Suprapubic skin (tissue), 4 donors: ENCODE measurements at regions not wholly inside any gene's neighbourhood (a gene's known extent, or its start where the extent isn't known, plus 50 kb on each side); places are given as distances from the start of the nearest gene placed in this dataset.
A peak's percentile ranks its signal among the peaks of the same experiment; 100 is the strongest.

Experiments used
- DNase-seq, 2 donors: peaks; one replicate each; pipeline ENCODE4 v3.0.0-alpha.2; 2019; ENCODE audit warnings: low spot score in 2 of 2
- H3K27ac ChIP-seq: fragments of 200-600 bp; sonication (generic); one replicate; pipeline ENCODE4 v1.5.1; 2019
- H3K27me3 ChIP-seq: fragments of 200-600 bp; sonication (generic); one replicate; pipeline ENCODE4 v1.5.1; 2019
- H3K36me3 ChIP-seq: fragments of 200-600 bp; sonication (generic); one replicate; pipeline ENCODE4 v1.5.1; 2019
- H3K4me1 ChIP-seq: fragments of 200-600 bp; sonication (generic); one replicate; pipeline ENCODE4 v1.5.1; 2019
- H3K4me3 ChIP-seq: fragments of 200-600 bp; sonication (generic); one replicate; pipeline ENCODE4 v1.5.1; 2019; ENCODE audit warnings: mild to moderate bottlenecking
- H3K9me3 ChIP-seq: fragments of 200-600 bp; sonication (generic); one replicate; pipeline ENCODE4 v1.5.1; 2019
- EP300 ChIP-seq: sonication (generic); formaldehyde crosslinking; IDR thresholded peaks from one replicate; pipeline ENCODE4 v1.6.1; 2017; ENCODE audit warnings: antibody characterized with exemption
- POLR2A ChIP-seq, 2 donors: fragments of 450-650 bp; IDR thresholded peaks; one replicate each; pipeline ENCODE4 v1.6.1; 2017; ENCODE audit warnings: antibody characterized with exemption in 2 of 2, mild to moderate bottlenecking in 2 of 2, moderate library complexity in 2 of 2
- POLR2AphosphoS5 ChIP-seq, 3 donors: sonication (generic); formaldehyde crosslinking; IDR thresholded peaks; one replicate each; pipeline ENCODE4 v1.6.1; 2017; ENCODE audit warnings: antibody characterized with exemption in 3 of 3
- WGBS: methylation state at CpG from one replicate; pipeline ENCODE4 v1.1.5; 2018; 5-methylcytosine and 5-hydroxymethylcytosine counted together
- TF ChIP-seq, protein P1 (sequence below), 2 donors: fragments of 200-600 bp in 1 of 2; fragments of 450-650 bp in 1 of 2; sonication (generic) in 1 of 2; IDR thresholded peaks; one replicate each; pipeline ENCODE4 v1.5.1; 2016 to 2019; ENCODE audit warnings: antibody characterized with exemption in 2 of 2, mild to moderate bottlenecking in 1 of 2, moderate library complexity in 1 of 2

DNA sequence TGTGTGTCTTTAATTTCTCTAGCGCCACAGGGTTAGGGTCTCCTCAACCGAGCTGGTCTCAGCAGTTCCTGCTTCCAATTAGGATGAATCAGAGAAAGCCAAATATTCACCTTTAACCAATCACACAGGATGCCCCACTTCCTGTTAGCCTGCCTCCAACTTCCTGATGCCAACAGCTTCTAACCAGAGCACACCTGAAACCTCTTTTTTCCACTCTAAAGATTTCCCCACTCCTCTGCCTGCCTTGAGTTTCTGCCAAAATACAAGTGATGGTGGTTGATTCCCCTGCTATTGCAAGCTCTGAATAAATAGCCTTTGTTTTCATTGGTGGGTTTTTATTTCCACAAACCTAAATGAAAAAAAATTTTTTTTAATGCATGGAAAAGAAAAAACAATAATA is 144.7 kb upstream of the UST start:
- Histone ChIP-seq H3K36me3 (no peaks in the 10 kb centered on the region), H3K4me1 (no peaks in the 10 kb centered on the region), H3K27ac (no peak overlapping the region), H3K4me3 (no peak overlapping the region), H3K27me3 (no peaks in the 10 kb centered on the region), H3K9me3 (peaks cover 3% of the 10 kb centered on the region)
- TF ChIP-seq POLR2A (IDR thresholded peaks at IDR 0.05), result no peak
- no peak for TF ChIP-seq POLR2AphosphoS5 (IDR thresholded peaks at IDR 0.05)
- TF ChIP-seq, protein P1, sequence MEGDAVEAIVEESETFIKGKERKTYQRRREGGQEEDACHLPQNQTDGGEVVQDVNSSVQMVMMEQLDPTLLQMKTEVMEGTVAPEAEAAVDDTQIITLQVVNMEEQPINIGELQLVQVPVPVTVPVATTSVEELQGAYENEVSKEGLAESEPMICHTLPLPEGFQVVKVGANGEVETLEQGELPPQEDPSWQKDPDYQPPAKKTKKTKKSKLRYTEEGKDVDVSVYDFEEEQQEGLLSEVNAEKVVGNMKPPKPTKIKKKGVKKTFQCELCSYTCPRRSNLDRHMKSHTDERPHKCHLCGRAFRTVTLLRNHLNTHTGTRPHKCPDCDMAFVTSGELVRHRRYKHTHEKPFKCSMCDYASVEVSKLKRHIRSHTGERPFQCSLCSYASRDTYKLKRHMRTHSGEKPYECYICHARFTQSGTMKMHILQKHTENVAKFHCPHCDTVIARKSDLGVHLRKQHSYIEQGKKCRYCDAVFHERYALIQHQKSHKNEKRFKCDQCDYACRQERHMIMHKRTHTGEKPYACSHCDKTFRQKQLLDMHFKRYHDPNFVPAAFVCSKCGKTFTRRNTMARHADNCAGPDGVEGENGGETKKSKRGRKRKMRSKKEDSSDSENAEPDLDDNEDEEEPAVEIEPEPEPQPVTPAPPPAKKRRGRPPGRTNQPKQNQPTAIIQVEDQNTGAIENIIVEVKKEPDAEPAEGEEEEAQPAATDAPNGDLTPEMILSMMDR (IDR thresholded peaks at IDR 0.05), result no peak
- no peak for TF ChIP-seq EP300
- no peak for DNase-seq
- 85% methylated on average over 2 of the region's 2 CpGs for WGBS

DNA sequence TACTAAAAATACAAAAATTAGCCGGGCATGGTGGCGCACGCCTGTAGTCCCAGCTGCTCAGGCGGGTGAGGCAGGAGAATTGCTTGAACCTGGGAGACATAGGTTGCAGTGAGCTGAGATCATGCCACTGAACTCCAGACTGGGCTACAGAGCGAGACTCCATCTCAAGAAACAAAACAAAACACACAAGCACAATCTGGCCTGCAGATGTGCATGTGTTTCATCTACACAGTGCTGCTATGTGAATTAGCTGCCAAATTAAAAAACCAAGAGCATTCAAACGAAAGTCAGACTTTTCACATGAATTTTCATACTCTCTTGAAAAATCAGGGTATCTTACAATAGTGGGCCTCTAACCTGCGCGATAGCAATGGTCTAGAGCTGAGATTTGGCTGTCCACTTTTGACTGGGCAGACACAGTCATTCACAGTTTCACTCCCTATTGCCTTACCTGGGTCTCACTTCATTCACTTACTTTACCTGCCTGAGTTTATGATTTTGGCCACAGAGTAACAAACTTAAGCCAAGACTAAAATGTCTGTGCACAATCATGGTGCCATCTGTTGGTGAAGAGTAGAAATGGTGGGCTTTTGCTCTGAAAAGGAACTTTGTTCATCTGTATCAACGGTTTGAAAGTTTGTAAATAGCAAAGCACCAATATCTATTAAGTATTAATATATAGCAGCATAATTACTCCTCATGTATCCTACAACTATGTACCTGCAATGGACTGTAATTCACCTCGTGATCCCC is 138.5 kb upstream of the UST start:
- H3K36me3 ChIP-seq, result no peaks in the 10 kb centered on the region
- TF ChIP-seq POLR2AphosphoS5 (IDR thresholded peaks at IDR 0.05) (no peak), POLR2A (IDR thresholded peaks at IDR 0.05) (no peak), EP300 (no peak)
- TF ChIP-seq, protein P1 (IDR thresholded peaks at IDR 0.05), result no peak
- H3K4me1 ChIP-seq, result peaks cover 12% of the 10 kb centered on the region
- peaks cover 3% of the 10 kb centered on the region for H3K9me3 ChIP-seq
- peak overlapping the region; percentile 34 for H3K27ac ChIP-seq
- 71% methylated on average over 10 of the region's 10 CpGs for WGBS
- H3K4me3 ChIP-seq, result no peak overlapping the region
- no peaks in the 10 kb centered on the region for H3K27me3 ChIP-seq
- no peak for DNase-seq

DNA sequence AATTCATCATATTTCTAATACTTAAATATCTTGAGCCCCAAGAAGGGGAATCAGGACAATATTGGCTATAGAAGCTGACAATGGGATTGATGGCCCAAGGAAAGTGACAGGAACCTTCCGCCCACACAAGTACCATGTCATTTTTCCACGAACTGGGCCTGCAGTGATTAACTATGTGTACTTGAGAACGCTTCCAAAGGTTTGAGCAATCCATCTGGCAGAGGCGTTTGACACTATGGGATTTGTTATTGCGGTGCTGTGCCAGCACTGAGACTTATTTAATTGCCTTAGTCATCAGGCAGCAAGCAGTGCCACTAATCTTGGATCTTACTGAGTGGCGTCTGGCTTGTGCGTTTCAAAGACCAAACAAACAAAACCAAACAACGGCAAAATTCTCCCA is 135.6 kb upstream of the UST start:
- no peaks in the 10 kb centered on the region for H3K27me3 ChIP-seq
- H3K9me3 ChIP-seq, result no peaks in the 10 kb centered on the region
- no peak overlapping the region for H3K4me3 ChIP-seq
- no peaks in the 10 kb centered on the region for H3K36me3 ChIP-seq
- peak overlapping the region; percentile 88 for H3K27ac ChIP-seq
- TF ChIP-seq POLR2AphosphoS5 (IDR thresholded peaks at IDR 0.05), result peak; percentile 54 to 91 (median 72)
- TF ChIP-seq, protein P1 (IDR thresholded peaks at IDR 0.05), result no peak
- 31% methylated on average over 8 of the region's 8 CpGs for WGBS
- DNase-seq, result peak; percentile 87 to 90
- H3K4me1 ChIP-seq, result peaks cover 12% of the 10 kb centered on the region

DNA sequence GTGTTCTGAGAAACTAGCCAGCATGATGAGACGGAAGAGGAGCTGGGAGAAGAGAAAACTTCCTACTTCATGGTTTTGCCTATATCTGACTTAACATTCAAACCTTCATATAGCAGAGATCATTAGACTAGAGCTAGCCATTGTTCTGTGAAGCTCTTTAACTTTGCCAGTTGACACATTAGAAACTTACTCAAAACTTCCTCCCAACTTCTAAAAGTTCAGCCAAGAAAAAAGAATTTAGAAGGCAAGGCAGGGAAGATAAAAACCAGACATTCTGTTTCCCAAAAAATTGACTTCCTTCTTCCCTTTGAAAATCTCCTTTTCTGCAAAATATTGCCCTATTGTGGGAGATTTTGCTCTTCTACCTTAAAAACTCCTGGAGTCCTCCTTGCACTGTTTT is 134.8 kb upstream of the UST start:
- Histone ChIP-seq H3K27me3 (no peaks in the 10 kb centered on the region), H3K4me1 (peaks cover 12% of the 10 kb centered on the region), H3K9me3 (no peaks in the 10 kb centered on the region), H3K36me3 (no peaks in the 10 kb centered on the region), H3K4me3 (no peak overlapping the region), H3K27ac (peak overlapping the region; percentile 88)
- no peak for DNase-seq
- WGBS, result 70% methylated on average over 1 of the region's 1 CpG
- TF ChIP-seq POLR2A (IDR thresholded peaks at IDR 0.05), result no peak
- no peak for TF ChIP-seq POLR2AphosphoS5 (IDR thresholded peaks at IDR 0.05)
- TF ChIP-seq, protein P1 (IDR thresholded peaks at IDR 0.05), result no peak
- no peak for TF ChIP-seq EP300

DNA sequence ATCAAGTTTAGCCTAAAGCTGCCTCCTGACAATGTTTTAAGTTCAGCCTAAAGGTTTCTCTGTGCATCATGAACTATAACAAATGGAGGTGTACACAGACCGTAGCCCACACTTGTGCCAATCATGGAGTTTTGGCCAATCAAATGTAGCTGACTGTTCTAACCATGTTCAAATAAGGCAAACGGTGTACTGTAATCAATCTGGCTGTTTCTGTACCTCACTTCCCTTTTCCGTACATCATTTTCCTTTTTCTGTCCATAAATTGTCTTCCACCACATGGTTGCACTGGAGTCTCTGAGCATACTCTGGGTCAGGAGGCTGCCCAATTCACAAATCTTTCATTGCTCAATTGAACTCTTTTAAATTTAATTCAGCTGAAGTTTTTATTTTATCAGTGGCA is 132.2 kb upstream of the UST start:
- H3K27ac ChIP-seq, result no peak overlapping the region
- WGBS, result 83% methylated on average over 3 of the region's 3 CpGs
- H3K9me3 ChIP-seq, result no peaks in the 10 kb centered on the region
- no peaks in the 10 kb centered on the region for H3K27me3 ChIP-seq
- TF ChIP-seq, protein P1 (IDR thresholded peaks at IDR 0.05), result no peak
- TF ChIP-seq POLR2A (IDR thresholded peaks at IDR 0.05) (no peak), EP300 (no peak)
- no peaks in the 10 kb centered on the region for H3K36me3 ChIP-seq
- DNase-seq, result no peak
- H3K4me3 ChIP-seq, result no peak overlapping the region
- peaks cover 12% of the 10 kb centered on the region for H3K4me1 ChIP-seq
